K562 (cell line): ENCODE measurements at regions not wholly inside any gene's neighbourhood (a gene's known extent, or its start where the extent isn't known, plus 50 kb on each side); places are given as distances from the start of the nearest gene placed in this dataset.

ENCODE experiments used
- ATAC-seq: fragments of 200-7000 bp; cut with Tn5 transposase; 3 replicates; pipeline ENCODE4 v1.9.1; 2020; ENCODE audit warnings: moderate library complexity
- BruUV-seq: library from RNA; stranded (reverse); fragments of 400-500 nt; replicated peaks from 2 replicates; lab custom pipeline; 2021; lab: Mats Ljungman, UMichigan
- CTCF ChIA-PET: fragments of 300-600 bp; formaldehyde crosslinking; extraction: SDS; loops from one replicate; lab custom pipeline; 2021; ENCODE audit warnings: low intra/inter-chr PET ratio; lab: Yijun Ruan, JAX
- POLR2A ChIA-PET: fragments of 300-600, 350-650 bp; sonication (Branson Sonifier 250); formaldehyde crosslinking; extraction: SDS; loops from one replicate; lab custom pipeline; 2021; ENCODE audit warnings: antibody characterized with exemption, inconsistent platforms; lab: Yijun Ruan, JAX
- DNase-seq, 4 experiments: peaks; one replicate each; pipeline versions ENCODE4 v3.0.0 to v3.0.0-alpha.2; 2011 to 2018; ENCODE audit warnings: low spot score in 3 of 4, mixed read lengths in 3 of 4; ENCODE audit errors: extremely low read depth in 1 of 4
- FAIRE-seq: peaks from 2 replicates; lab custom pipeline; 2011; peaks lifted over from hg19 to GRCh38; lab: Jason Lieb, UNC
- H2AFZ ChIP-seq: 2 replicates; pipeline ENCODE4 v1.6.0; 2011; ENCODE audit warnings: low read depth, low read length, control low read depth, inconsistent platforms
- H3K27ac ChIP-seq: fragments of 200-600 bp; 3 replicates; pipeline ENCODE4 v1.8.0; 2011; ENCODE audit warnings: low read depth, mild to moderate bottlenecking, control low read depth, inconsistent platforms, low read length, moderate library complexity, mixed read lengths; ENCODE audit errors: extremely low read depth
- H3K27me3 ChIP-seq, 2 experiments: fragments of 300-600 bp in 1 of 2; 2 replicates in 1 of 2; 3 replicates in 1 of 2; pipeline versions ENCODE4 v1.6.0 to v1.8.0; 2011; ENCODE audit warnings: inconsistent platforms in 2 of 2, low read length in 2 of 2, mild to moderate bottlenecking in 1 of 2, mixed read lengths in 1 of 2, moderate library complexity in 1 of 2; ENCODE audit not compliant: control insufficient read depth in 2 of 2, insufficient read depth in 2 of 2
- H3K36me3 ChIP-seq: fragments of 300-600 bp; 3 replicates; pipeline ENCODE4 v1.8.0; 2011; ENCODE audit warnings: mild to moderate bottlenecking, low read length, inconsistent platforms; ENCODE audit not compliant: control insufficient read depth, insufficient read depth
- H3K4me1 ChIP-seq, 2 experiments: fragments of 200-600 bp in 1 of 2; replicated peaks in 1 of 2; 2 replicates in 1 of 2; 3 replicates in 1 of 2; pipeline versions ENCODE4 v1.5.1 to v1.8.0; 2011; ENCODE audit warnings: inconsistent platforms in 2 of 2, low read length in 2 of 2, mild to moderate bottlenecking in 1 of 2, mixed read lengths in 1 of 2, moderate library complexity in 1 of 2; ENCODE audit not compliant: control insufficient read depth in 2 of 2, insufficient read depth in 2 of 2
- H3K4me2 ChIP-seq: 2 replicates; pipeline ENCODE4 v1.6.1; 2011; ENCODE audit warnings: low read length, control low read depth, inconsistent platforms, mixed read lengths; ENCODE audit not compliant: insufficient read depth
- H3K4me3 ChIP-seq: fragments of 200-600 bp; sonication (generic), shearing (Covaris generic); 2 replicates; pipeline ENCODE4 v1.5.1; 2016; ENCODE audit warnings: control low read depth, inconsistent platforms
- H3K79me2 ChIP-seq: fragments of 200-600 bp; 3 replicates; pipeline ENCODE4 v1.8.0; 2011; ENCODE audit warnings: low read length, inconsistent platforms; ENCODE audit not compliant: control insufficient read depth, insufficient read depth
- H3K9ac ChIP-seq, 2 experiments: 2 replicates each; pipeline versions ENCODE4 v1.6.0 to v1.6.1; 2011; ENCODE audit warnings: low read depth in 2 of 2, low read length in 2 of 2, control low read depth in 1 of 2, inconsistent platforms in 1 of 2, mild to moderate bottlenecking in 1 of 2, mixed read lengths in 1 of 2; ENCODE audit not compliant: insufficient read depth in 1 of 2
- H3K9me1 ChIP-seq: one replicate; pipeline ENCODE4 v1.6.0; 2011; ENCODE audit warnings: inconsistent platforms, mild to moderate bottlenecking, low read length, moderate library complexity; ENCODE audit not compliant: control insufficient read depth, insufficient read depth
- H3K9me3 ChIP-seq: replicated peaks from 2 replicates; pipeline ENCODE4 v1.5.1; 2011; ENCODE audit warnings: low read depth, low read length, inconsistent platforms; ENCODE audit not compliant: control insufficient read depth, insufficient read depth
- H4K20me1 ChIP-seq: replicated peaks from 2 replicates; pipeline ENCODE4 v1.6.1; 2011; ENCODE audit warnings: low read length, inconsistent platforms, mixed read lengths; ENCODE audit not compliant: control insufficient read depth, insufficient read depth
- CREBBP ChIP-seq: IDR thresholded peaks from one replicate; pipeline ENCODE4 v1.6.1; 2012; ENCODE audit warnings: low read depth, mild to moderate bottlenecking, control low read depth, inconsistent platforms, low read length
- EP400 ChIP-seq: fragments of 450-650 bp; IDR thresholded peaks from 2 replicates; pipeline ENCODE4 v1.6.1; 2017; ENCODE audit warnings: antibody characterized with exemption, mild to moderate bottlenecking, moderate library complexity
- FOXK1 ChIP-seq: sonication (generic); formaldehyde crosslinking; IDR thresholded peaks from 2 replicates; pipeline ENCODE4 v1.8.0; 2022; ENCODE audit warnings: missing genetic modification reagents, mild to moderate bottlenecking, borderline replicate concordance
- NFE2L1 ChIP-seq: fragments of 450-650 bp; IDR thresholded peaks from 2 replicates; pipeline ENCODE4 v1.6.1; 2016; ENCODE audit warnings: missing genetic modification characterization, low read depth, mild to moderate bottlenecking, missing compliant biosample characterization, moderate library complexity, borderline replicate concordance
- RBM39 ChIP-seq: fragments of 200-400 bp; formaldehyde crosslinking; optimal IDR thresholded peaks from 2 replicates; pipeline ENCODE3; 2018; ENCODE audit warnings: low read depth, low read length
- SIN3B ChIP-seq: fragments of 450-650 bp; IDR thresholded peaks from 2 replicates; pipeline ENCODE4 v1.6.1; 2017; ENCODE audit warnings: low read depth, mild to moderate bottlenecking, moderate library complexity
- XRCC3 ChIP-seq: fragments of 450-650 bp; IDR thresholded peaks from 2 replicates; pipeline ENCODE4 v1.6.1; 2017; ENCODE audit warnings: mild to moderate bottlenecking, moderate library complexity
- ZC3H8 ChIP-seq: fragments of 450-650 bp; IDR thresholded peaks from 2 replicates; pipeline ENCODE4 v1.6.1; 2017
- ZNF778 ChIP-seq: fragments of 450-650 bp; formaldehyde crosslinking; IDR thresholded peaks from 2 replicates; pipeline ENCODE4 v1.4.0; 2020; ENCODE audit warnings: mild to moderate bottlenecking, moderate library complexity
- WGBS: fragments of 100-300 bp; shearing (Covaris generic); methylation state at CpG from one replicate; pipeline ENCODE4 v1.1.6; 2016; ENCODE audit warnings: low coverage, mixed read lengths; ENCODE audit not compliant: insufficient coverage; ENCODE audit errors: missing lambda C conversion rate; 5-methylcytosine and 5-hydroxymethylcytosine counted together
- in situ Hi-C: fragments of 300-500 bp; cut with MboI; formaldehyde crosslinking; loops from 4 replicates; pipeline ENCODE4 v1.15.0; 2018; ENCODE audit warnings: inconsistent platforms, mixed read lengths
- intact Hi-C: fragments of 100-400 bp; cut with micrococcal nuclease; formaldehyde crosslinking; loops from 2 replicates; pipeline ENCODE4 v1.14.2; 2022
- TF ChIP-seq, protein P1 (sequence below): fragments of 450-650 bp; IDR thresholded peaks from 2 replicates; pipeline ENCODE4 v1.7.1; 2018; ENCODE audit warnings: mild to moderate bottlenecking, low read depth; ENCODE audit not compliant: partially characterized antibody

DNA sequence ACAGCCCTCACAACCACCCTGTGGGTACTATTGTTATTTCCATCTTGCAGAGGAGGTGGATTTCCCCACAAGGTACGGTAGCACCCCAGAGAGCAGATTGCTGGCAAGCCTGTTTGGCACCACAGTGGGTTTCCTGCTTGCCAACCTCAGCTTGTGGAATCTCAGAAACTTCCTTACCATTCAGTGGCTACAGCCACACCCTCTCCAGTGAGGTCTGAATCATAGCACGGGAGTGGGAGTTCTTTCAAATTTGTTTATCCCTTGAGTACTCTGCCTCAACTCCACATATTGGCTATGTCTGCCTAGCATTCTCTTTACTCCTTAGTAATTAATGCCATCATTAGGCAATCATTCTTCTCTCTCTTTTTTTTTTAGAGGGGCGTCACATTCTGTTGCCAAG, 162.1 kb downstream of the PTPRU start:
- in situ Hi-C loops, result no loop called here
- no peak for ATAC-seq
- POLR2A ChIA-PET, result interaction anchor here (0.5 to 1.8 kb wide), 3 partner anchors 18 to 606 kb away, joined by 3 to 4 read pairs (median 3); no protein-coding TSS in a partner anchor

DNA sequence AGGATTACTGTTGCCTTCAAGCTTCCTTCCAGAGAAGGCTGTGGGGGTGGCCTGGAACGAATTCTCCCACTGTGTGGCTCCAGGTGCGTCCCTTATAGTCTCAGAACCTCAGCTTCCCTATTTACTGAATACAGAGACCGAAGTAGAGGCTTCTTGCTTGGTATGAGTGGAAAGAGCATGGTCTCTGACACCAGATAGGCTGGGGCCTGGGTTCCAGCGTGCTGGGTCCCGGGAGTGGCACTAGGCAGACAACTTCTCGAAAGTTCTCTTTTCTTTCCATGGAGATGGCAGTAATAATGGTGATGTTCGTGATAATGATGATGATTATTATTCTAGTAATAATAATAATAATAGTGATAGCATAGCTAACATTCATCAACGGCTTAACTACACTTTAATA, 161.7 kb downstream of the PTPRU start:
- BruUV-seq, result no TSS peak
- no peak overlapping the region for H2AFZ ChIP-seq
- no peaks in the 10 kb centered on the region; a peak in 1 of 5 replicates for H3K27me3 ChIP-seq
- DNase-seq, result no peak
- TF ChIP-seq CREBBP (no peak), ZNF778 (CRISPR knock-in tag) (no peak), SIN3B (no peak), FOXK1 (CRISPR knock-in tag) (no peak), ZC3H8 (no peak), NFE2L1 (tag) (no peak), XRCC3 (no peak)
- TF ChIP-seq, protein P1, sequence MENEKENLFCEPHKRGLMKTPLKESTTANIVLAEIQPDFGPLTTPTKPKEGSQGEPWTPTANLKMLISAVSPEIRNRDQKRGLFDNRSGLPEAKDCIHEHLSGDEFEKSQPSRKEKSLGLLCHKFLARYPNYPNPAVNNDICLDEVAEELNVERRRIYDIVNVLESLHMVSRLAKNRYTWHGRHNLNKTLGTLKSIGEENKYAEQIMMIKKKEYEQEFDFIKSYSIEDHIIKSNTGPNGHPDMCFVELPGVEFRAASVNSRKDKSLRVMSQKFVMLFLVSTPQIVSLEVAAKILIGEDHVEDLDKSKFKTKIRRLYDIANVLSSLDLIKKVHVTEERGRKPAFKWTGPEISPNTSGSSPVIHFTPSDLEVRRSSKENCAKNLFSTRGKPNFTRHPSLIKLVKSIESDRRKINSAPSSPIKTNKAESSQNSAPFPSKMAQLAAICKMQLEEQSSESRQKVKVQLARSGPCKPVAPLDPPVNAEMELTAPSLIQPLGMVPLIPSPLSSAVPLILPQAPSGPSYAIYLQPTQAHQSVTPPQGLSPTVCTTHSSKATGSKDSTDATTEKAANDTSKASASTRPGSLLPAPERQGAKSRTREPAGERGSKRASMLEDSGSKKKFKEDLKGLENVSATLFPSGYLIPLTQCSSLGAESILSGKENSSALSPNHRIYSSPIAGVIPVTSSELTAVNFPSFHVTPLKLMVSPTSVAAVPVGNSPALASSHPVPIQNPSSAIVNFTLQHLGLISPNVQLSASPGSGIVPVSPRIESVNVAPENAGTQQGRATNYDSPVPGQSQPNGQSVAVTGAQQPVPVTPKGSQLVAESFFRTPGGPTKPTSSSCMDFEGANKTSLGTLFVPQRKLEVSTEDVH, result no peak
- TF ChIP-seq, all 486 proteins: peak for 0
- ATAC-seq, result no peak
- Histone ChIP-seq H3K4me1 (peaks cover 0 to 3% of the 10 kb centered on the region in 2 experiments; a peak in 1 of 5 replicates), H3K79me2 (no peaks in the 10 kb centered on the region), H3K36me3 (no peaks in the 10 kb centered on the region), H3K27ac (no peak overlapping the region), H3K4me3 (no peak overlapping the region), H3K4me2 (no peak overlapping the region), H3K9ac (no peak overlapping the region), H4K20me1 (0 out of 2 replicates have a peak, but pooled peaks cover 4% of the 10 kb centered on the region), H3K9me1 (no peaks in the 10 kb centered on the region), H3K9me3 (no peaks in the 10 kb centered on the region)
- in situ Hi-C loops, result no loop called here
- CTCF ChIA-PET, result no interaction called here
- intact Hi-C loops, result no loop called here
- FAIRE-seq, result no peak
- WGBS, result under 1% methylated on average over 8 of the region's 8 CpGs
- POLR2A ChIA-PET, result interaction anchor here (0.5 to 1.8 kb wide), 4 partner anchors 18 to 605 kb away, joined by 3 to 4 read pairs (median 3); no protein-coding TSS in a partner anchor

More for the DNA sequence above, 162.1 kb downstream of the PTPRU start:
- Histone ChIP-seq H3K4me3 (no peak overlapping the region), H3K9ac (no peak overlapping the region), H3K27ac (no peak overlapping the region), H3K79me2 (no peaks in the 10 kb centered on the region), H2AFZ (no peak overlapping the region), H3K4me1 (peaks cover 0 to 3% of the 10 kb centered on the region in 2 experiments; a peak in 1 of 5 replicates), H3K4me2 (no peak overlapping the region), H3K27me3 (no peaks in the 10 kb centered on the region; a peak in 1 of 5 replicates), H4K20me1 (0 out of 2 replicates have a peak, but pooled peaks cover 1% of the 10 kb centered on the region), H3K9me1 (no peaks in the 10 kb centered on the region), H3K36me3 (no peaks in the 10 kb centered on the region), H3K9me3 (no peaks in the 10 kb centered on the region)
- no peak for TF ChIP-seq RBM39
- no peak for TF ChIP-seq EP400
- BruUV-seq, result no TSS peak
- intact Hi-C loops, result no loop called here
- no peak for FAIRE-seq
- CTCF ChIA-PET, result no interaction called here
- no peak for DNase-seq
- WGBS, result 0% methylated on average over 3 of the region's 3 CpGs
